Breast epithelium (tissue), 4 donors: ENCODE measurements at regions not wholly inside any gene's neighbourhood (a gene's known extent, or its start where the extent isn't known, plus 50 kb on each side); places are given as distances from the start of the nearest gene placed in this dataset.

Source experiments
- DNase-seq, 2 donors: peaks; one replicate each; pipeline ENCODE4 v3.0.0-alpha.2; 2019; ENCODE audit warnings: low spot score in 2 of 2
- H3K27ac ChIP-seq, 2 donors: fragments of 200-600 bp; sonication (generic) in 1 of 2; one replicate each; pipeline ENCODE4 v1.5.1; 2016 to 2019; ENCODE audit warnings: mild to moderate bottlenecking in 1 of 2
- H3K27me3 ChIP-seq, 2 donors: fragments of 200-600 bp; sonication (generic) in 1 of 2; one replicate each; pipeline versions ENCODE4 v1.5.1 to v1.6.0; 2017 to 2019; ENCODE audit warnings: control low read depth in 1 of 2, mild to moderate bottlenecking in 1 of 2
- H3K36me3 ChIP-seq: fragments of 200-600 bp; one replicate; pipeline ENCODE4 v1.5.1; 2019
- H3K4me1 ChIP-seq, 2 donors: fragments of 200-600 bp; sonication (generic); one replicate each; pipeline ENCODE4 v1.5.1; 2016 to 2019; ENCODE audit warnings: control low read depth in 1 of 2
- H3K4me3 ChIP-seq, 3 donors: fragments of 200-600 bp; sonication (generic); 1 replicate in 2 of 3; 2 replicates in 1 of 3; pipeline ENCODE4 v1.5.1; 2016 to 2019; ENCODE audit warnings: mild to moderate bottlenecking in 3 of 3, moderate library complexity in 2 of 3
- H3K9me3 ChIP-seq, 2 donors: fragments of 200-600 bp; sonication (generic) in 1 of 2; one replicate each; pipeline ENCODE4 v1.5.1; 2016 to 2019; ENCODE audit warnings: control low read depth in 1 of 2
- CTCF ChIP-seq, 3 donors: fragments of 450-650 bp; IDR thresholded peaks; one replicate each; pipeline ENCODE4 v1.5.1; 2016 to 2017; ENCODE audit warnings: antibody characterized with exemption in 3 of 3, mild to moderate bottlenecking in 3 of 3, moderate library complexity in 3 of 3
- POLR2A ChIP-seq: fragments of 450-650 bp; IDR thresholded peaks from one replicate; pipeline ENCODE4 v1.6.1; 2016; ENCODE audit warnings: antibody characterized with exemption, mild to moderate bottlenecking, moderate library complexity
- POLR2AphosphoS5 ChIP-seq, 3 donors: sonication (generic); formaldehyde crosslinking; IDR thresholded peaks; one replicate each; pipeline ENCODE4 v1.6.1; 2017; ENCODE audit warnings: antibody characterized with exemption in 3 of 3
- intact Hi-C: fragments of 100-400 bp; cut with DNase I; formaldehyde crosslinking; loops from one replicate; pipeline ENCODE4 v1.15.1; 2023; ENCODE audit warnings: low total_unique reads

- Histone ChIP-seq H3K27ac (no peak overlapping the region), H3K9me3 (no peaks in the 10 kb centered on the region), H3K36me3 (no peaks in the 10 kb centered on the region), H3K27me3 (no peaks in the 10 kb centered on the region), H3K4me1 (no peaks in the 10 kb centered on the region), H3K4me3 (no peak overlapping the region)
- DNase-seq: no peak
- intact Hi-C loops: no loop called here
- TF ChIP-seq POLR2AphosphoS5 (IDR thresholded peaks at IDR 0.05): no peak
- TF ChIP-seq CTCF (IDR thresholded peaks at IDR 0.05): no peak
- no peak for TF ChIP-seq POLR2A
These were observed 342.6 kb upstream of the NAV3 start for GRCh38 chr12:77488041-77488620.

GRCh38 chr12:77486872-77487271, 343.8 kb upstream of the NAV3 start:
- Histone ChIP-seq H3K27me3 (no peaks in the 10 kb centered on the region), H3K9me3 (no peaks in the 10 kb centered on the region), H3K4me3 (no peak overlapping the region), H3K4me1 (no peaks in the 10 kb centered on the region), H3K36me3 (no peaks in the 10 kb centered on the region), H3K27ac (no peak overlapping the region)
- no peak for TF ChIP-seq POLR2AphosphoS5 (IDR thresholded peaks at IDR 0.05)
- no peak for TF ChIP-seq CTCF (IDR thresholded peaks at IDR 0.05)
- no peak for TF ChIP-seq POLR2A
- no peak for DNase-seq
- intact Hi-C loops: no loop called here

GRCh38 chr12:77485961-77486854, 344.5 kb upstream of the NAV3 start:
- H3K4me3 ChIP-seq: no peak overlapping the region
- no peaks in the 10 kb centered on the region for H3K36me3 ChIP-seq
- H3K4me1 ChIP-seq: no peaks in the 10 kb centered on the region
- no peaks in the 10 kb centered on the region for H3K9me3 ChIP-seq
- no peaks in the 10 kb centered on the region for H3K27me3 ChIP-seq
- H3K27ac ChIP-seq: no peak overlapping the region
- intact Hi-C loops: no loop called here
- no peak for DNase-seq
- no peak for TF ChIP-seq CTCF (IDR thresholded peaks at IDR 0.05)
- TF ChIP-seq POLR2A: no peak
- no peak for TF ChIP-seq POLR2AphosphoS5 (IDR thresholded peaks at IDR 0.05)

- Histone ChIP-seq H3K27me3 (no peaks in the 10 kb centered on the region), H3K4me3 (no peak overlapping the region), H3K9me3 (no peaks in the 10 kb centered on the region), H3K36me3 (no peaks in the 10 kb centered on the region), H3K4me1 (no peaks in the 10 kb centered on the region), H3K27ac (no peak overlapping the region)
- TF ChIP-seq POLR2A (no peak), POLR2AphosphoS5 (IDR thresholded peaks at IDR 0.05) (no peak), CTCF (IDR thresholded peaks at IDR 0.05) (no peak)
- no peak for DNase-seq
- intact Hi-C loops: no loop called here
These were observed 349.0 kb upstream of the NAV3 start for GRCh38 chr12:77481687-77482086.

- no peak for TF ChIP-seq POLR2AphosphoS5 (IDR thresholded peaks at IDR 0.05)
- TF ChIP-seq CTCF (IDR thresholded peaks at IDR 0.05): no peak
- no peak for TF ChIP-seq POLR2A
- Histone ChIP-seq H3K4me3 (no peak overlapping the region), H3K4me1 (no peaks in the 10 kb centered on the region), H3K36me3 (no peaks in the 10 kb centered on the region), H3K27ac (no peak overlapping the region), H3K27me3 (no peaks in the 10 kb centered on the region), H3K9me3 (no peaks in the 10 kb centered on the region)
- DNase-seq: no peak
- intact Hi-C loops: no loop called here
These were observed 352.7 kb upstream of the NAV3 start for GRCh38 chr12:77477907-77478533.
